ENCODE measurements at regions not wholly inside any gene's neighbourhood (a gene's known extent, or its start where the extent isn't known, plus 50 kb on each side); places are given as distances from the start of the nearest gene placed in this dataset.

- Mint-ChIP-seq H3K4me3 (no peak overlapping the region), H3K9me3 (no peaks in the 10 kb centered on the region), H3K36me3 (ENCODE audit: low read depth) (no peaks in the 10 kb centered on the region), H3K27ac (no peak overlapping the region), H3K4me1 (no peaks in the 10 kb centered on the region), H3K27me3 (no peaks in the 10 kb centered on the region)
- POLR2A ChIA-PET, result no interaction called here
- DNase-seq, result no peak
- CTCF ChIA-PET, result interaction anchor here (0.5 kb wide), 1 partner anchor 30 kb away, joined by 4 read pairs; no protein-coding TSS in a partner anchor
Measured at GRCh38 chr3:99529265-99529664, 109.1 kb upstream of the COL8A1 start.

GRCh38 chr3:99526921-99527320 is 111.5 kb upstream of the COL8A1 start:
- CTCF ChIA-PET, result no interaction called here
- Mint-ChIP-seq H3K4me3 (no peak overlapping the region), H3K27me3 (no peaks in the 10 kb centered on the region), H3K9me3 (no peaks in the 10 kb centered on the region), H3K36me3 (ENCODE audit: low read depth) (no peaks in the 10 kb centered on the region), H3K27ac (no peak overlapping the region), H3K4me1 (no peaks in the 10 kb centered on the region)
- POLR2A ChIA-PET, result no interaction called here
- no peak for DNase-seq

DNA sequence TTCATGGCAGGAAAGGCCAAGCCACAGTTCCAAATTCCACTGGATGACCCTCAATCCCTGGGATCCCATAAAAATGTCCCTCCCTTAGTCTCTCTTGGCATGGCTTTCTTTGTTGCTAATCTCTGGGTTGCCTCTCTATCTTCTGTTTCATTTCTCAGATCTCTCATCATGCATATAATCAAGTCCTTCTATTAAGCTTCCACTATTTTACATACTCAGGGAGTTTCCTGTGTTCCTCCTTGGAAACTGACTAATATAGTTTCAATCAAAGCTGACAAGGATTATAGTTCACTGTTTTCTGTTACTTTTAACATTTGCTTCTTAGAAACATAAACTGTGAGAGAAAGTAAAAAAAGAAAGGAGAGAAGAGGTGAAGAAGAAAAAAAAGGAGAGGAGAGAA is 113.8 kb upstream of the COL8A1 start:
- Mint-ChIP-seq H3K9me3 (no peaks in the 10 kb centered on the region), H3K36me3 (ENCODE audit: low read depth) (no peaks in the 10 kb centered on the region), H3K4me1 (no peaks in the 10 kb centered on the region), H3K27me3 (no peaks in the 10 kb centered on the region), H3K27ac (no peak overlapping the region), H3K4me3 (no peak overlapping the region)
- DNase-seq, result no peak
- CTCF ChIA-PET, result no interaction called here
- POLR2A ChIA-PET, result no interaction called here

GRCh38 chr3:99523431-99524127 is 114.8 kb upstream of the COL8A1 start:
- Mint-ChIP-seq H3K27me3 (no peaks in the 10 kb centered on the region), H3K4me3 (no peak overlapping the region), H3K4me1 (no peaks in the 10 kb centered on the region), H3K9me3 (no peaks in the 10 kb centered on the region), H3K27ac (no peak overlapping the region), H3K36me3 (ENCODE audit: low read depth) (no peaks in the 10 kb centered on the region)
- no peak for DNase-seq
- POLR2A ChIA-PET, result no interaction called here
- CTCF ChIA-PET, result no interaction called here

DNA sequence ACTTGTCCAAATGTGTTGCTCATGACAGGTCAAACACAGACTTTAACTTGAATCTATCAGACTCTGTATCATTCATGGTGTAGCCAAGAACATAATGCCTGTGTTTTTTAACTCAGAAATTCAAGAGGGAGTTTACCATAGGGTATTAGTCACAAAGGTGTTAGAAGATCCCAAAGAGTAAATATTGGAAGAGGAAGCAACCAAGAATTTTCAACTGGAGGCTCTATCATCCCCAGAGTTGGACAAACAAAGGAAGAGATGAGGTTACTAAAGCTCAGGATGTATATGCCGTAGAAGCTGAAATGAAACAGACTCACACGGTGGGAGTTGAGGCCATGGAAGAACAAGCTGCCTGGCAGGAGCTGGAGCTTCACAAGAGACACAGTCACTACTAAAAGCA is 116.2 kb upstream of the COL8A1 start:
- DNase-seq, result no peak
- CTCF ChIA-PET, result no interaction called here

DNA sequence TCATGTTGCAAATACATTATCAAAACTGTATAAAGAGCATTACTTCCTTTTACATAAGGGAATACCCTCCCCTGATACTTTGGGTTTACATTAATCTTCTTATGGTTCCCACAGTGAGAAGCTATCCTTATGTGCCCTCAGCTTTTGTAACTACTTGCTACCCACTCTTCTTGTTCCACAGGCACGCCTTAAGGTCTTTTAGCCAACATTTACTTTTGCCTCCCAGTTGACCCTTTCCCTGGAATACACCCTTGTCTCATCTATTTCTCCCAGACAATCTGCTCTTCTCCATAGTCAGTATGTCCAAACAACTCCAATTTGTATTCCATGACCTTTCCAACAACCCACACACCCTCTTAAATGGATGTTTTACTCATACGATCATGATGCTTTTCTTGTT is 116.8 kb upstream of the COL8A1 start:
- CTCF ChIA-PET, result no interaction called here
- Mint-ChIP-seq H3K4me1 (no peaks in the 10 kb centered on the region), H3K36me3 (ENCODE audit: low read depth) (no peaks in the 10 kb centered on the region), H3K9me3 (no peaks in the 10 kb centered on the region), H3K27ac (no peak overlapping the region), H3K27me3 (no peaks in the 10 kb centered on the region), H3K4me3 (no peak overlapping the region)
- DNase-seq, result no peak
- POLR2A ChIA-PET, result no interaction called here

More for the DNA sequence above, 116.2 kb upstream of the COL8A1 start:
- Mint-ChIP-seq H3K36me3 (ENCODE audit: low read depth) (no peaks in the 10 kb centered on the region), H3K9me3 (no peaks in the 10 kb centered on the region), H3K27ac (no peak overlapping the region), H3K27me3 (no peaks in the 10 kb centered on the region), H3K4me1 (no peaks in the 10 kb centered on the region), H3K4me3 (no peak overlapping the region)
- POLR2A ChIA-PET, result no interaction called here

- no peaks in the 10 kb centered on the region for H3K4me1 Mint-ChIP-seq
- POLR2A ChIA-PET, result no interaction called here
- no peaks in the 10 kb centered on the region for H3K27me3 Mint-ChIP-seq
- no peaks in the 10 kb centered on the region for H3K9me3 Mint-ChIP-seq
- no peak for DNase-seq
- no peak overlapping the region for H3K27ac Mint-ChIP-seq
- no peak overlapping the region for H3K4me3 Mint-ChIP-seq
- CTCF ChIA-PET, result no interaction called here
- no peaks in the 10 kb centered on the region for H3K36me3 Mint-ChIP-seq (ENCODE audit: low read depth)
Measured at GRCh38 chr3:99520513-99520912, 117.9 kb upstream of the COL8A1 start.

- Mint-ChIP-seq H3K4me1 (no peaks in the 10 kb centered on the region), H3K27ac (no peak overlapping the region), H3K9me3 (no peaks in the 10 kb centered on the region), H3K4me3 (no peak overlapping the region), H3K27me3 (no peaks in the 10 kb centered on the region), H3K36me3 (ENCODE audit: low read depth) (no peaks in the 10 kb centered on the region)
- no peak for DNase-seq
- ChIA-PET CTCF (no interaction called here), POLR2A (no interaction called here)
Measured at GRCh38 chr3:99516936-99517335, 121.5 kb upstream of the COL8A1 start.

GRCh38 chr3:99515891-99516290 is 122.5 kb upstream of the COL8A1 start:
- Mint-ChIP-seq H3K27ac (no peak overlapping the region), H3K9me3 (no peaks in the 10 kb centered on the region), H3K4me3 (no peak overlapping the region), H3K36me3 (ENCODE audit: low read depth) (no peaks in the 10 kb centered on the region), H3K27me3 (no peaks in the 10 kb centered on the region), H3K4me1 (no peaks in the 10 kb centered on the region)
- CTCF ChIA-PET, result no interaction called here
- POLR2A ChIA-PET, result no interaction called here
- no peak for DNase-seq

DNA sequence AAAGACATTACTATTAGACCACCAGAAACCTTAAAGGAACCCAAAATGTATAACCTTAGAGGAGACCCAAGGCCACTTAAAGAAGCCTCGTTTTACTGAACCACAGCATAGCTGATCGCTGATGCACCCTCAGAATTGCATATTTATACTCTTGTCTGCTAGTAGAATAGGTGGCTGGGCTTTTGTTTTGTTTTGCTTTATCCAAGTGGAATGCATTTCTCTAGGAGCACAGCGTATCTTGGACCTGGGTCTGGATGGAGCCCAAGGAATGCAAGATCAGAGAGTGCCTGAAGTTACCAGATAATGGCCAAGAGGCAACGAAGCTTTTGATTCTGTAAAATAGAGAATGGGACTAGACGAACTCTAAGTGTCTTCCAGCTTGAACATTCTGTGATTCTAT is 129.2 kb upstream of the COL8A1 start:
- H3K4me3 Mint-ChIP-seq, result no peak overlapping the region
- H3K9me3 Mint-ChIP-seq, result no peaks in the 10 kb centered on the region
- H3K36me3 Mint-ChIP-seq (ENCODE audit: low read depth), result no peaks in the 10 kb centered on the region
- peaks cover 2% of the 10 kb centered on the region for H3K27me3 Mint-ChIP-seq
- H3K27ac Mint-ChIP-seq, result no peak overlapping the region
- H3K4me1 Mint-ChIP-seq, result peaks cover 3% of the 10 kb centered on the region
- ChIA-PET POLR2A (no interaction called here), CTCF (no interaction called here)
- no peak for DNase-seq

GRCh38 chr3:99508191-99508590 is 130.2 kb upstream of the COL8A1 start:
- ChIA-PET CTCF (interaction anchor here (0.5 kb wide), 1 partner anchor 9 kb away, joined by 4 read pairs; no protein-coding TSS in a partner anchor), POLR2A (no interaction called here)
- DNase-seq, result no peak
- H3K9me3 Mint-ChIP-seq, result no peaks in the 10 kb centered on the region
- no peak overlapping the region for H3K27ac Mint-ChIP-seq
- H3K27me3 Mint-ChIP-seq, result peaks cover 2% of the 10 kb centered on the region
- no peaks in the 10 kb centered on the region for H3K36me3 Mint-ChIP-seq (ENCODE audit: low read depth)
- no peak overlapping the region for H3K4me3 Mint-ChIP-seq
- H3K4me1 Mint-ChIP-seq, result peaks cover 3% of the 10 kb centered on the region

GRCh38 chr3:99505646-99506269 is 132.6 kb upstream of the COL8A1 start:
- DNase-seq, result peak; percentile 20
- Mint-ChIP-seq H3K4me1 (peaks cover 3% of the 10 kb centered on the region), H3K9me3 (no peaks in the 10 kb centered on the region), H3K27me3 (peaks cover 2% of the 10 kb centered on the region), H3K27ac (no peak overlapping the region), H3K4me3 (no peak overlapping the region), H3K36me3 (ENCODE audit: low read depth) (no peaks in the 10 kb centered on the region)
- POLR2A ChIA-PET, result no interaction called here
- CTCF ChIA-PET, result no interaction called here

DNA sequence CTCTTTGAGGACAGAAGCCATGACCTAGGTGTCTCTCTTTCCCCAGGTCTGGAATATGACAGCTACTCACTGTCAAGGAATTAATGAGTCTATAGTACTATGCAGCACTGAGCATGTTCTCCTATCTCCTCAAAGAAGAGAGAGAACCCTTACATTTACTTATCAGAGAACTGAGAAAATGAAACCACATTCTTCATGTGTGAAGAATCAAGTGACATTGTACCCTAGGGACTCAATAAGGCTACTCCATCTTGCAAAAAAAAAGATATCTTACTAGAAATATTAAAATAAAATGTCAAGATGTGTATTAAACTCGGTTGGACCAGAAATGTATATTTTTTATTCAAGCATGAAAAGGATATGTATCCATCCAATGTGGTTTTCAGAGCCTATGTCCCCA is 133.2 kb upstream of the COL8A1 start:
- H3K4me3 Mint-ChIP-seq, result no peak overlapping the region
- CTCF ChIA-PET, result no interaction called here

GRCh38 chr3:99504258-99504657 is 134.1 kb upstream of the COL8A1 start:
- peaks cover 3% of the 10 kb centered on the region for H3K4me1 Mint-ChIP-seq
- no peak overlapping the region for H3K27ac Mint-ChIP-seq
- H3K36me3 Mint-ChIP-seq (ENCODE audit: low read depth), result no peaks in the 10 kb centered on the region
- ChIA-PET CTCF (no interaction called here), POLR2A (no interaction called here)
- H3K27me3 Mint-ChIP-seq, result peaks cover 2% of the 10 kb centered on the region
- H3K9me3 Mint-ChIP-seq, result no peaks in the 10 kb centered on the region
- no peak for DNase-seq
- H3K4me3 Mint-ChIP-seq, result no peak overlapping the region

More for the DNA sequence above, 133.2 kb upstream of the COL8A1 start:
- H3K9me3 Mint-ChIP-seq, result no peaks in the 10 kb centered on the region
- peaks cover 2% of the 10 kb centered on the region for H3K27me3 Mint-ChIP-seq
- peaks cover 3% of the 10 kb centered on the region for H3K4me1 Mint-ChIP-seq
- POLR2A ChIA-PET, result no interaction called here
- no peaks in the 10 kb centered on the region for H3K36me3 Mint-ChIP-seq (ENCODE audit: low read depth)
- DNase-seq, result no peak
- no peak overlapping the region for H3K27ac Mint-ChIP-seq
